HS-27A (cell line): ENCODE measurements at regions not wholly inside any gene's neighbourhood (a gene's known extent, or its start where the extent isn't known, plus 50 kb on each side); places are given as distances from the start of the nearest gene placed in this dataset.

ENCODE experiments used
- DNase-seq: peaks from one replicate; pipeline ENCODE4 v3.0.0-alpha.2; 2012; ENCODE audit warnings: low read depth, missing footprints

- DNase-seq: no peak
Measured at GRCh38 chr14:86613126-86613525, 1083.2 kb downstream of the FLRT2 start.

- no peak for DNase-seq
Measured at GRCh38 chr14:86604561-86604960, 1074.6 kb downstream of the FLRT2 start.

- no peak for DNase-seq
Measured at GRCh38 chr14:86602263-86602662, 1072.3 kb downstream of the FLRT2 start.

- DNase-seq: no peak
Measured at GRCh38 chr14:86601813-86602212, 1071.9 kb downstream of the FLRT2 start.

GRCh38 chr14:86597279-86597678, 1067.3 kb downstream of the FLRT2 start:
- DNase-seq: no peak

GRCh38 chr14:86596024-86596423, 1066.1 kb downstream of the FLRT2 start:
- DNase-seq: no peak

- DNase-seq: no peak
Measured at GRCh38 chr14:86575141-86575540, 1045.2 kb downstream of the FLRT2 start.

GRCh38 chr14:86574778-86575129, 1044.8 kb downstream of the FLRT2 start:
- no peak for DNase-seq

GRCh38 chr14:86574051-86574777, 1044.3 kb downstream of the FLRT2 start:
- DNase-seq: no peak

- no peak for DNase-seq
Measured at GRCh38 chr14:86570371-86570770, 1040.4 kb downstream of the FLRT2 start.

GRCh38 chr14:86543521-86543920, 1013.6 kb downstream of the FLRT2 start:
- DNase-seq: no peak

GRCh38 chr14:86541972-86542371, 1012.0 kb downstream of the FLRT2 start:
- no peak for DNase-seq

GRCh38 chr14:86540636-86541247, 1010.8 kb downstream of the FLRT2 start:
- no peak for DNase-seq

GRCh38 chr14:86539361-86540070, 1009.6 kb downstream of the FLRT2 start:
- DNase-seq: no peak

- no peak for DNase-seq
Measured at GRCh38 chr14:86533834-86534233, 1003.9 kb downstream of the FLRT2 start.

GRCh38 chr14:86532219-86532618, 1002.3 kb downstream of the FLRT2 start:
- DNase-seq: no peak

- no peak for DNase-seq
Measured at GRCh38 chr14:86530457-86530856, 1000.5 kb downstream of the FLRT2 start.

GRCh38 chr14:86527312-86527711, 997.4 kb downstream of the FLRT2 start:
- DNase-seq: no peak

- DNase-seq: no peak
Measured at GRCh38 chr14:86525673-86526072, 995.7 kb downstream of the FLRT2 start.

GRCh38 chr14:86521843-86522242, 991.9 kb downstream of the FLRT2 start:
- DNase-seq: no peak

GRCh38 chr14:86521031-86521730, 991.2 kb downstream of the FLRT2 start:
- DNase-seq: no peak

- no peak for DNase-seq
Measured at GRCh38 chr14:86518298-86518697, 988.4 kb downstream of the FLRT2 start.

GRCh38 chr14:86515195-86515594, 985.3 kb downstream of the FLRT2 start:
- no peak for DNase-seq
